ENCODE measurements at regions not wholly inside any gene's neighbourhood (a gene's known extent, or its start where the extent isn't known, plus 50 kb on each side); places are given as distances from the start of the nearest gene placed in this dataset.
"Not testable (repeated sequence)": the region's sequence is repeated elsewhere in the genome, so short reads cannot be mapped to it uniquely, and the experiment has no call there.

GRCh38 chr6:125432963-125433362 is 131.2 kb upstream of the HDDC2 start:
- DNase-seq, result no peak

GRCh38 chr6:125434760-125435159 is 133.0 kb upstream of the HDDC2 start:
- no peak for DNase-seq

- no peak for DNase-seq
These were observed 137.7 kb upstream of the HDDC2 start for GRCh38 chr6:125439512-125439911.

- no peak for DNase-seq
These were observed 142.5 kb upstream of the HDDC2 start for GRCh38 chr6:125444006-125444923.

GRCh38 chr6:125445054-125445453 is 143.3 kb upstream of the HDDC2 start:
- DNase-seq, result no peak

- no peak for DNase-seq
These were observed 144.2 kb upstream of the HDDC2 start for GRCh38 chr6:125446011-125446410.

GRCh38 chr6:125451750-125452149 is 150.0 kb upstream of the HDDC2 start:
- no peak for DNase-seq

- no peak for DNase-seq
These were observed 151.7 kb upstream of the HDDC2 start for GRCh38 chr6:125453516-125453915.

GRCh38 chr6:125454351-125454750 is 152.6 kb upstream of the HDDC2 start:
- no peak for DNase-seq

- not testable (repeated sequence) for DNase-seq
These were observed 156.7 kb upstream of the HDDC2 start for GRCh38 chr6:125458493-125458892.

GRCh38 chr6:125465332-125465731 is 163.6 kb upstream of the HDDC2 start:
- not testable (repeated sequence) for DNase-seq

- DNase-seq, result no peak
These were observed 168.1 kb upstream of the HDDC2 start for GRCh38 chr6:125469915-125470314.

- no peak for DNase-seq
These were observed 169.9 kb upstream of the HDDC2 start for GRCh38 chr6:125471667-125472066.

GRCh38 chr6:125474061-125474460 is 172.3 kb upstream of the HDDC2 start:
- no peak for DNase-seq

GRCh38 chr6:125477156-125477555 is 175.4 kb upstream of the HDDC2 start:
- no peak for DNase-seq

GRCh38 chr6:125477844-125478243 is 176.1 kb upstream of the HDDC2 start:
- no peak for DNase-seq

GRCh38 chr6:125480146-125480545 is 178.4 kb upstream of the HDDC2 start:
- DNase-seq, result no peak

GRCh38 chr6:125480571-125480970 is 178.8 kb upstream of the HDDC2 start:
- DNase-seq, result no peak

- no peak for DNase-seq
These were observed 179.3 kb upstream of the HDDC2 start for GRCh38 chr6:125481056-125481455.

GRCh38 chr6:125485757-125486156 is 184.0 kb upstream of the HDDC2 start:
- no peak for DNase-seq

- DNase-seq, result no peak
These were observed 185.1 kb upstream of the HDDC2 start for GRCh38 chr6:125486881-125487280.

- no peak for DNase-seq
These were observed 188.0 kb upstream of the HDDC2 start for GRCh38 chr6:125489579-125490285.

- no peak for DNase-seq
These were observed 190.3 kb upstream of the HDDC2 start for GRCh38 chr6:125491860-125492618.
